Pancreas (tissue), 10 donors: ENCODE measurements at regions not wholly inside any gene's neighbourhood (a gene's known extent, or its start where the extent isn't known, plus 50 kb on each side); places are given as distances from the start of the nearest gene placed in this dataset.
A peak's percentile ranks its signal among the peaks of the same experiment; 100 is the strongest.
"Not testable (repeated sequence)": the region's sequence is repeated elsewhere in the genome, so short reads cannot be mapped to it uniquely, and the experiment has no call there.

Experiments used
- ATAC-seq, 4 donors: fragments of 200-7000 bp; cut with Tn5 transposase; one replicate each; pipeline versions ENCODE4 v1.8.0 to v1.9.1; 2020; ENCODE audit warnings: mild to moderate bottlenecking in 4 of 4, moderate library complexity in 4 of 4
- DNase-seq, 6 donors: peaks; one replicate each; pipeline ENCODE4 v3.0.0-alpha.2; 2020
- FAIRE-seq: peaks from 2 replicates; lab custom pipeline; 2012; peaks lifted over from hg19 to GRCh38; lab: Jason Lieb, UNC
- H3K27ac ChIP-seq, 4 donors: fragments of 200-600 bp; sonication (generic); 1 replicate in 3 of 4; 2 replicates in 1 of 4; pipeline versions ENCODE4 v1.5.0 to v1.8.0; 2020
- H3K27me3 ChIP-seq, 4 donors: fragments of 200-600 bp; one replicate each; pipeline ENCODE4 v1.8.0; 2021
- H3K36me3 ChIP-seq, 3 donors: fragments of 200-600 bp; sonication (generic) in 1 of 3; one replicate each; pipeline versions ENCODE4 v1.5.0 to v1.8.0; 2020 to 2021
- H3K4me1 ChIP-seq, 3 donors: fragments of 200-600 bp; one replicate each; pipeline ENCODE4 v1.8.0; 2021
- H3K4me3 ChIP-seq, 4 donors: fragments of 200-600 bp; sonication (generic) in 2 of 4; one replicate each; pipeline versions ENCODE4 v1.5.0 to v1.8.0; 2020 to 2021
- H3K9me3 ChIP-seq, 4 donors: fragments of 200-600 bp; one replicate each; pipeline ENCODE4 v1.8.0; 2021
- WGBS, 2 donors: extraction: QIAGEN DNeasy Blood & Tissue Kit; methylation state at CpG; one replicate each; pipeline ENCODE4 v1.1.7; 2013; 5-methylcytosine and 5-hydroxymethylcytosine counted together
- intact Hi-C, 3 donors: fragments of 100-400 bp; cut with DNase I; formaldehyde crosslinking; loops; one replicate each; pipeline versions ENCODE4 v1.11.1 to v1.14.2; 2022
- TF ChIP-seq, protein P1 (sequence below), 4 donors: fragments of 200-600 bp; sonication (generic) in 3 of 4; IDR thresholded peaks; one replicate each; pipeline versions ENCODE4 v1.5.0 to v1.8.0; 2021; ENCODE audit warnings: antibody characterized with exemption in 4 of 4
- donor health status: healthy with polysubstance abuse.
- donor health status: DM: no; HTN: no; CAD: no; lungs with moderate emphysema.
- donor health status: DM: no; HTN: no; CAD: no.
- donor health status: control.
- donor health status: control.
- donor health status: Bipolar disorder and iron deficiency.
- donor health status: DM: yes; HTN: yes; CAD: no.
- donor health status: DM: no; HTN: no; CAD: no.
- donor health status: DM: no; HTN: no; CAD: no.
- donor health status: DM: yes; HTN: yes; CAD: no.

DNA sequence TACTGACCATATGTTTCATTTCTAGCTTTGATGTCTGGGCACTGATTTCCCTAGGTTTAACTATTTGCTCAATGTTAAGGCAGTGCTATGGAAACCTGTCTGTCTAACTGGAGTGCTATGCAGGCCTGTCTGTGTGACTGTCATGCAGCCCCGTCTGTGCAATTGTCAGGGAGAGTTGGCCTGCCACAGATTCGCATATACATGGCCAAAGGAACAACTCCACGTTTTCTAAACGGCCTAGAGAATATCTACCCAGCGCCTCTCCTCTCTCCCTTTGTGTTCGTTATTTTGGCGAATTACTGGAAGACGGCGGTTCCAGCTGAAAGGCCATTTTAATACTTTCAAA is 59.6 kb upstream of the PSME4 start:
- Histone ChIP-seq H3K36me3 (no peaks in the 10 kb centered on the region), H3K9me3 (no peaks in the 10 kb centered on the region), H3K4me1 (peaks cover 0 to 6% (median 6%) of the 10 kb centered on the region in 3 donors), H3K4me3 (no peak overlapping the region), H3K27ac (peak overlapping the region in 1 of 4 donors; percentile 24), H3K27me3 (no peaks in the 10 kb centered on the region)
- TF ChIP-seq, protein P1, sequence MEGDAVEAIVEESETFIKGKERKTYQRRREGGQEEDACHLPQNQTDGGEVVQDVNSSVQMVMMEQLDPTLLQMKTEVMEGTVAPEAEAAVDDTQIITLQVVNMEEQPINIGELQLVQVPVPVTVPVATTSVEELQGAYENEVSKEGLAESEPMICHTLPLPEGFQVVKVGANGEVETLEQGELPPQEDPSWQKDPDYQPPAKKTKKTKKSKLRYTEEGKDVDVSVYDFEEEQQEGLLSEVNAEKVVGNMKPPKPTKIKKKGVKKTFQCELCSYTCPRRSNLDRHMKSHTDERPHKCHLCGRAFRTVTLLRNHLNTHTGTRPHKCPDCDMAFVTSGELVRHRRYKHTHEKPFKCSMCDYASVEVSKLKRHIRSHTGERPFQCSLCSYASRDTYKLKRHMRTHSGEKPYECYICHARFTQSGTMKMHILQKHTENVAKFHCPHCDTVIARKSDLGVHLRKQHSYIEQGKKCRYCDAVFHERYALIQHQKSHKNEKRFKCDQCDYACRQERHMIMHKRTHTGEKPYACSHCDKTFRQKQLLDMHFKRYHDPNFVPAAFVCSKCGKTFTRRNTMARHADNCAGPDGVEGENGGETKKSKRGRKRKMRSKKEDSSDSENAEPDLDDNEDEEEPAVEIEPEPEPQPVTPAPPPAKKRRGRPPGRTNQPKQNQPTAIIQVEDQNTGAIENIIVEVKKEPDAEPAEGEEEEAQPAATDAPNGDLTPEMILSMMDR (IDR thresholded peaks at IDR 0.05): no peak
- WGBS, 2 donors: 79 to 80% methylated on average over 9 of the region's 9 CpGs
- intact Hi-C loops: no loop called here
- ATAC-seq (peak in 2 of 4 donors; percentile 19 to 32), DNase-seq (no peak), FAIRE-seq (no peak)

DNA sequence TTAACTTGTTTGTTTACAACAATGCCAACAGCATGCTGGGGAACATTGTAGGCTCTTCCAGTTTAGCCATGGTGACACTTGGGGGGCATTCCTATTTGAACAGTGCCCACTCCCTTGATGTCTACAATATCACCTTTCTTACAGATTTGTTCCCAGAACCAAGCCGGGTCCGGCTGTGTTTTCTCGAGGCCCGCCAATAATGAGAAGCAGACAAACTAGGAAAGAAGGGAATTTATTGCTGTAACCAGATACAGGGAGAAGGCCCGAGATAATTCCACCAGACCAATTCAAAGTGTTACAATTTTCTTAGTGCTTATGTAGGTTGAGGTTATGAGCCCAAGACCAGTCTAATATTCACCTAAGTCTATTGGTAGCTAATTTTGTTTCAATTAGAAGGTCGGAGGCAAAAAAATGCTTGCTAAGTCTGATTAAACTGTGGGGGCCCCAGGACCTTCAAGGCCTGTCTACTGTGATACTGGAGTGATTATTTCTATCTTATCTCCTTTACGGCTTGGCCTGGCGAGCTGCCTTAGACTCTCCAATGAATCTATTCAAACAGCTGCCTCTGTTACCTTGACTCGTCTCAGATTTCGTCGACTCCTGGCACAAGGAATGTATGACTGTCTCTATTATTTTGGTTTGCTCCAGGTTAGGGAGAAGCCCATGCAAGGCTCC is 59.1 kb upstream of the PSME4 start:
- intact Hi-C loops: no loop called here
- no peaks in the 10 kb centered on the region for H3K36me3 ChIP-seq
- peak overlapping the region in 2 of 4 donors; percentile 15 to 24 for H3K27ac ChIP-seq
- no peak overlapping the region for H3K4me3 ChIP-seq
- 28 to 34% methylated on average over 11 of the region's 11 CpGs for WGBS, 2 donors
- peak in 1 of 6 donors; percentile 20 for DNase-seq
- peak in 3 of 4 donors; percentile 44 to 61 (median 51) for ATAC-seq
- TF ChIP-seq, protein P1 (IDR thresholded peaks at IDR 0.05): no peak
- no peak for FAIRE-seq
- peaks cover 0 to 6% (median 6%) of the 10 kb centered on the region in 3 donors for H3K4me1 ChIP-seq
- no peaks in the 10 kb centered on the region for H3K9me3 ChIP-seq
- H3K27me3 ChIP-seq: no peaks in the 10 kb centered on the region

DNA sequence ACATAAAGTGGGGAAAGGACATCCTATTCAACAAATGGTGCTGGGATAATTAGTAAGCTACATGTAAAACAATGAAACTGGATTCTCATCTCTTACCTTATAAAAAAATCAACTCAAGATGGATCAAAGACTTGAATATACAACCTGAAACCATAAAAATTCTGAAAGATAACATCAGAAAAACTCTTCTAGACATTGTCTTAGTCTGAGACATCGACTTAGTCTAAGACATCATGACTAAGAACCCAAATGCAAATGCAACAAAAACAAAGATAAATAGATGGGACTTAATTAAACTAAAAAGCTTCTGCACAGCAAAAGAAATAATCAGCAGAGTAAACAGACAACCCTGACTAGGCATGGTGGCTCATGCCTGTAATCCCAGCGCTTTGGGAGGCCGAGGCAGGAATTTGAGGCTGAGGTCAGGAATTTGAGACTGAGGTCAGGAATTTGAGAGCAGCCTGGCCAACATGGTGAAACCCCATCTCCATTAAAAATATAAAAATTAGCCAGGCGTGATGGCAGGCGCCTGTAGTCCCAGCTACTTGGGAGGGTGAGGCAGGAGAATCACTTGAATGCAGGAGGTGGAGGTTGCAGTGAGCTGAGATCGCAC is 54.8 kb upstream of the PSME4 start:
- H3K27me3 ChIP-seq, H3K27ac ChIP-seq, ATAC-seq, H3K4me3 ChIP-seq, H3K9me3 ChIP-seq, H3K4me1 ChIP-seq, DNase-seq, intact Hi-C loops, FAIRE-seq, H3K36me3 ChIP-seq: not testable (repeated sequence)
- WGBS, 2 donors: 91 to 94% methylated on average over 6 of the region's 6 CpGs

DNA sequence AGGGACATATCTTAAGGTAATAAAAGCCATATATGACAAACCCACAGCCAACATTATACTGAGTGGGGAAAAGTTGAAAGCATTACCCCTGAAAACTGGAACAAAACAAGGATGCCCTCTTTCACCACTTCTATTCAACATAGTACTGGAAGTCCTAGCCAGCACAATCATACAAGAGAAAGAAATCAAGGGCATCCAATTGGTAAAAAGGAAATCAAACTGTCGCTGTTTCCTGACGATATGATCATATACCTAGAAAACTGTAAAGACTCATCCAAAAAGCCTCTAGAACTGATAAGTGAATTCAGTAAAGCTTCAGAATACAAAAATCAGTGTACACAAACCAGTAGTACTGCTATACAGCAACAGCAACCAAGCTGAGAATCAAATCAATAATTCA is 53.8 kb upstream of the PSME4 start:
- no peaks in the 10 kb centered on the region for H3K27me3 ChIP-seq
- no peaks in the 10 kb centered on the region for H3K9me3 ChIP-seq
- no peak overlapping the region for H3K27ac ChIP-seq
- ATAC-seq (no peak), DNase-seq (no peak), FAIRE-seq (no peak)
- H3K4me1 ChIP-seq: peaks cover 0 to 5% (median under 1%) of the 10 kb centered on the region in 3 donors
- no peak overlapping the region for H3K4me3 ChIP-seq
- TF ChIP-seq, protein P1 (IDR thresholded peaks at IDR 0.05): no peak
- intact Hi-C loops: no loop called here
- H3K36me3 ChIP-seq: no peaks in the 10 kb centered on the region
- WGBS, 2 donors: 98 to 99% methylated on average over 2 of the region's 2 CpGs

DNA sequence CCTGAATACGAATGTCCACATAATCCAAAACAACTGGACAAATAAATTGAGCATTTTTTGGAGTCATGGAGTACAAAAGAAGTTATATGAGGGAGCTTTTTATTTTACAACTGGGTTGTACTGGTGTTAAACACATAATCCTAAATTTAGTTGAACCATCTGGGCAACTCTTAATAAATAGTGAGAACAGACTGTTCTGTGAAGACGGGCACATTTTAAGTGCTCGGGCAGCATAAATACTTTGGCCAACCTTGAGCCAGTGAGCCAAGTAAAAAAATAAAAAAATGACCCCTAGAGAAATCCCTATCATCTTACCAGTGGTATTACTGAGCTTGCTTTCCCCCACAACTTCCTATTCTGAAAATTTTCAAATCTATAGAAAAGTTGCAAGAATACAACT is 50.9 kb upstream of the PSME4 start:
- TF ChIP-seq, protein P1 (IDR thresholded peaks at IDR 0.05): no peak
- ATAC-seq: no peak

More for the DNA sequence above, 50.9 kb upstream of the PSME4 start:
- 83% methylated on average over 3 of the region's 3 CpGs for WGBS, 2 donors
- Histone ChIP-seq H3K27me3 (no peaks in the 10 kb centered on the region), H3K4me3 (no peak overlapping the region), H3K36me3 (no peaks in the 10 kb centered on the region), H3K27ac (no peak overlapping the region), H3K9me3 (no peaks in the 10 kb centered on the region), H3K4me1 (no peaks in the 10 kb centered on the region)
- DNase-seq: no peak
- FAIRE-seq: no peak
- intact Hi-C loops: no loop called here
